ENCODE measurements at regions not wholly inside any gene's neighbourhood (a gene's known extent, or its start where the extent isn't known, plus 50 kb on each side); places are given as distances from the start of the nearest gene placed in this dataset.
"Not testable (repeated sequence)": the region's sequence is repeated elsewhere in the genome, so short reads cannot be mapped to it uniquely, and the experiment has no call there.

DNA sequence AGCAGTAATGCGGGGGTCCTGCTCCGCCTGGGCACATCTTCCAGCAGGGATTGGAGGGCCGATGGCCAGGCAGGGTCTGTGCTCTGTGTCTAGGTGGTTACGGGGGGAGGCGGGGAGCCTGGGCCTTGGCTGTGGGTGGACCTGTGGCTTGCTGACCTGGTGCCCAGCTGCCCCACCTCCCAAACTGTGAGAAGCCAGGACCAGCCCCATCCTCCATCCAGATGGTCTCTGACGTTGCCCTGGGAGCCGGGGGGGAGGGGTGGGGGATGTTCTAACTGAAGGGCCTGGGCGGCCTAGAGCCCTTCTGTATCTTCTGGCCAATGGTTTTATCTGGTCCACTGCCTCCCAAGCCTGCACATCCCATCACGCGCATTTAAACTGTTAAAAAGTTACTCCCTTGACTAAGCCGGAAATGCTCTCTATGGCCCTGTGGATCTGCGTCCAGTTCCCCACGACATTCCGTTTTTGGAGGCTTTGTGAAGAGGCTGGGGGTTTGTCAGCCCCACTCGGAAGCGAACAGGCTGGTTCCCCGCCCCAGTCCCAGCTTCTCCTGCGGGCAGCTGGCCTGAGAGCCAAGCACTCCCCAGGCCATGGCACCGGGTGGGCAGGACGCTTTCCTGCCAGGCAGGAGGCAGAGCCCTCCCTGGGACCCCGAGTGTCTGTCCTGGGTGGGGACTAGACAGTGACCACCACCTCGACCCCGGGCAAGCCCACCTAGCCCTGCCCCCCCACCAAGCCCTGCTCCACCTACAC, 143.6 kb downstream of the IGLL1 start:
- H3K4me3 ChIP-seq (replicated peaks in 1 of 3; ENCODE audit: low read depth in 2 of 3, low read length in 3 of 3); intact Hi-C loops (cut with micrococcal nuclease); H3K36me3 ChIP-seq (replicated peaks in 1 of 2; ENCODE audit: control insufficient read depth in 1 of 2, insufficient read depth in 2 of 2, low read length in 2 of 2); H3K9ac ChIP-seq (ENCODE audit: insufficient read depth, low read length, poor library complexity, severe bottlenecking); H3K27me3 Mint-ChIP-seq (ENCODE audit: low read depth in 3 of 3); H3K4me1 ChIP-seq (ENCODE audit: control insufficient read depth in 1 of 2, insufficient read depth in 2 of 2, low read length in 2 of 2); DNase-seq; H3K36me3 Mint-ChIP-seq; H3K27ac ChIP-seq (ENCODE audit: low read depth in 1 of 2, low read length in 2 of 2); H3K4me2 ChIP-seq (replicated peaks; ENCODE audit: extremely low read depth, low read length, poor library complexity, severe bottlenecking); H3K79me2 ChIP-seq (ENCODE audit: insufficient read depth, low read length); H4K20me1 ChIP-seq (ENCODE audit: insufficient read depth, low read length); H3K9me3 Mint-ChIP-seq; H3K4me3 Mint-ChIP-seq; H3K27me3 ChIP-seq (ENCODE audit: control insufficient read depth in 2 of 2, insufficient read depth in 2 of 2, low read length in 2 of 2); H3K27ac Mint-ChIP-seq; H2AFZ ChIP-seq (ENCODE audit: insufficient read depth, low read depth, low read length, poor library complexity, severe bottlenecking); H3K9me3 ChIP-seq (replicated peaks in 1 of 2; ENCODE audit: control insufficient read depth in 1 of 2, insufficient read depth in 1 of 2, low read length in 2 of 2): not testable (repeated sequence)
- peaks cover 17% of the 10 kb centered on the region for H3K4me1 Mint-ChIP-seq
- WGBS (ENCODE audit: insufficient coverage), result 97% methylated on average over 10 of the region's 23 CpGs

DNA sequence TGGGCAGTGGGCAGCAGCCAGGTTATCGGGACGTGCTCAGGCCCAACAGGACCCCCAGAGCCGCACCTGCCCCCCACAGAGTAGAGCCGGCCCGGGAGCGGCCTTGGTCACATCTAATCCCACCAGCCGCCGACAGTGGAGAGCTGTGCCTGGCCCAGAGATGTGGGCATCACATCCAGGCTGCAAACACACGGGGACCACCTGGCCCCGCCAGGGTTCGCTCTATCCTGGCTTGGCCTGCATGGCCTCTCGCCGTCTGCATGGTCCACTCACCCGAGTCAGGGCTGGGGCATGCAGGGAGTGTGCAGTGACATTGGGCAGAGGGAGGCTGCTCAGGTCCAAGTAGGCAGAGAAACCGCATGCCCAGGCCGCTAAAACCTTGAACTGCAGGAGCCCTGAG, 144.9 kb downstream of the IGLL1 start:
- intact Hi-C loops (cut with micrococcal nuclease); H3K4me2 ChIP-seq (replicated peaks; ENCODE audit: extremely low read depth, low read length, poor library complexity, severe bottlenecking); H3K27ac ChIP-seq (ENCODE audit: low read depth in 1 of 2, low read length in 2 of 2); H2AFZ ChIP-seq (ENCODE audit: insufficient read depth, low read depth, low read length, poor library complexity, severe bottlenecking); H3K36me3 Mint-ChIP-seq; DNase-seq; H3K27me3 Mint-ChIP-seq (ENCODE audit: low read depth in 3 of 3); H4K20me1 ChIP-seq (ENCODE audit: insufficient read depth, low read length); H3K4me3 Mint-ChIP-seq; H3K79me2 ChIP-seq (ENCODE audit: insufficient read depth, low read length); H3K4me3 ChIP-seq (replicated peaks in 1 of 3; ENCODE audit: low read depth in 2 of 3, low read length in 3 of 3); H3K27me3 ChIP-seq (ENCODE audit: control insufficient read depth in 2 of 2, insufficient read depth in 2 of 2, low read length in 2 of 2); H3K9me3 Mint-ChIP-seq; H3K4me1 ChIP-seq (ENCODE audit: control insufficient read depth in 1 of 2, insufficient read depth in 2 of 2, low read length in 2 of 2); H3K27ac Mint-ChIP-seq; H3K36me3 ChIP-seq (replicated peaks in 1 of 2; ENCODE audit: control insufficient read depth in 1 of 2, insufficient read depth in 2 of 2, low read length in 2 of 2); H3K9ac ChIP-seq (ENCODE audit: insufficient read depth, low read length, poor library complexity, severe bottlenecking): not testable (repeated sequence)
- peaks cover 17% of the 10 kb centered on the region for H3K4me1 Mint-ChIP-seq
- WGBS (ENCODE audit: insufficient coverage), result 95% methylated on average over 6 of the region's 16 CpGs
- H3K9me3 ChIP-seq (replicated peaks in 1 of 2; ENCODE audit: control insufficient read depth in 1 of 2, insufficient read depth in 1 of 2, low read length in 2 of 2), result peaks cover 0 to 11% of the 10 kb centered on the region in 2 donors

DNA sequence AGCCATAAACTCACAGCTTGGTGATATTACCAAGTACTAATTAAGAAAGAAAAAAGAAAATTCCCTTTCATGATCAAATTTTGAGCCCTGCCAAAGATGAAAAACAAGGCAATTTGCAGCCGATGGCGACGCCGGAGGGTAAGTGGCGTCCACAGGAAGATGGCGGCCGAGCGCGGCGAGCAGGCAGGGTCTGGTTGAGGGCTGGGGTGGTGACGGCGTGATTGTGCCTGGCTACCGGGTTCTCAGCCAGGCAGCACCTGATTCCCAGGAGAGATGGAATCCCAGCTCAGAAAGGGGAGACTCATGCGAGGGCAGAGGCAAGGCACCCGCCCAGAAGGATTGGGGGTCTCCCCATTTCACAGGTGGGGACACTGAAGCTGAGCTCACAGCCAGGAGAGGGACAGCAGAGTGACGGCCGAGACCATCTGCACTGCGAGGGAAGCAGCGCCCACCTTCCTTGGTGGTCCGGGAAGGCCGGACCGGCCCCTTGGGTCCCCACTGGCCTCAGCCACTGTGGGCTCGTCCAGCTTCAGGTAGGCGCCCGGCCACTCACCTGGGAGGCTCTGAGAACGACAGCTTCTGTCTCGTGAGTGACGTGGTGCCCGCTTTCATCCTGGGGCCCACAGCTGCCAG, 145.8 kb downstream of the IGLL1 start:
- H3K79me2 ChIP-seq (ENCODE audit: insufficient read depth, low read length); H3K4me2 ChIP-seq (replicated peaks; ENCODE audit: extremely low read depth, low read length, poor library complexity, severe bottlenecking); H3K4me1 ChIP-seq (ENCODE audit: control insufficient read depth in 1 of 2, insufficient read depth in 2 of 2, low read length in 2 of 2); H3K27me3 ChIP-seq (ENCODE audit: control insufficient read depth in 2 of 2, insufficient read depth in 2 of 2, low read length in 2 of 2); DNase-seq; H4K20me1 ChIP-seq (ENCODE audit: insufficient read depth, low read length); H3K27ac ChIP-seq (ENCODE audit: low read depth in 1 of 2, low read length in 2 of 2); H3K9ac ChIP-seq (ENCODE audit: insufficient read depth, low read length, poor library complexity, severe bottlenecking); H3K4me3 ChIP-seq (replicated peaks in 1 of 3; ENCODE audit: low read depth in 2 of 3, low read length in 3 of 3); H3K27ac Mint-ChIP-seq; intact Hi-C loops (cut with micrococcal nuclease); H3K27me3 Mint-ChIP-seq (ENCODE audit: low read depth in 3 of 3); H3K36me3 Mint-ChIP-seq; H3K36me3 ChIP-seq (replicated peaks in 1 of 2; ENCODE audit: control insufficient read depth in 1 of 2, insufficient read depth in 2 of 2, low read length in 2 of 2); H2AFZ ChIP-seq (ENCODE audit: insufficient read depth, low read depth, low read length, poor library complexity, severe bottlenecking); H3K4me3 Mint-ChIP-seq: not testable (repeated sequence)
- peaks cover 0 to 13% of the 10 kb centered on the region in 2 donors for H3K9me3 ChIP-seq (replicated peaks in 1 of 2; ENCODE audit: control insufficient read depth in 1 of 2, insufficient read depth in 1 of 2, low read length in 2 of 2)
- peaks cover 8 to 15% (median 12%) of the 10 kb centered on the region in 7 donors for H3K9me3 Mint-ChIP-seq
- H3K4me1 Mint-ChIP-seq, result peaks cover 17% of the 10 kb centered on the region
- WGBS (ENCODE audit: insufficient coverage), result 98% methylated on average over 13 of the region's 29 CpGs
